Muscle of back (tissue), 3 donors: ENCODE measurements at regions not wholly inside any gene's neighbourhood (a gene's known extent, or its start where the extent isn't known, plus 50 kb on each side); places are given as distances from the start of the nearest gene placed in this dataset.

ENCODE experiments used
- DNase-seq, 3 donors: peaks; one replicate each; pipeline versions ENCODE4 v3.0.0 to v3.0.0-alpha.2; 2013

DNA sequence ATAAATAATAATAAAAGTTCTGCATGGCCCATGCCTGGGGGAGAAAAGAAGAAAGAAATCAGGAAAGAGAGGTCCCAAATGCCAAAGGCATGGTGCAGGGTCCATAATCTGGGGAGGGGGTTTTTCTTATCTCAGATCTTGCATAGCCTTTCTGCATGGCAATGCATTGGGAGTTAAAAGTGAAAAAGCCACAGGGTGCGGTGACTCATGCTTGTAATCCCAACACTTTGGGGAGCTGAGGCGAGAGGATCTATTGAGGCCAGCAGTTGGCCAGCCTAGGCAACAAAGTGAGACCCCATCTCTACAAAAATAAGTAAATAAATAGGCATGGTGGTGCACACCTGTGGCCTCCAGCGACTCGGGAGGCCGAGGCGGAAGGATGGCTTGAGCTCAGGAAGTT, 76.8 kb upstream of the GATA2 start:
- no peak for DNase-seq

DNA sequence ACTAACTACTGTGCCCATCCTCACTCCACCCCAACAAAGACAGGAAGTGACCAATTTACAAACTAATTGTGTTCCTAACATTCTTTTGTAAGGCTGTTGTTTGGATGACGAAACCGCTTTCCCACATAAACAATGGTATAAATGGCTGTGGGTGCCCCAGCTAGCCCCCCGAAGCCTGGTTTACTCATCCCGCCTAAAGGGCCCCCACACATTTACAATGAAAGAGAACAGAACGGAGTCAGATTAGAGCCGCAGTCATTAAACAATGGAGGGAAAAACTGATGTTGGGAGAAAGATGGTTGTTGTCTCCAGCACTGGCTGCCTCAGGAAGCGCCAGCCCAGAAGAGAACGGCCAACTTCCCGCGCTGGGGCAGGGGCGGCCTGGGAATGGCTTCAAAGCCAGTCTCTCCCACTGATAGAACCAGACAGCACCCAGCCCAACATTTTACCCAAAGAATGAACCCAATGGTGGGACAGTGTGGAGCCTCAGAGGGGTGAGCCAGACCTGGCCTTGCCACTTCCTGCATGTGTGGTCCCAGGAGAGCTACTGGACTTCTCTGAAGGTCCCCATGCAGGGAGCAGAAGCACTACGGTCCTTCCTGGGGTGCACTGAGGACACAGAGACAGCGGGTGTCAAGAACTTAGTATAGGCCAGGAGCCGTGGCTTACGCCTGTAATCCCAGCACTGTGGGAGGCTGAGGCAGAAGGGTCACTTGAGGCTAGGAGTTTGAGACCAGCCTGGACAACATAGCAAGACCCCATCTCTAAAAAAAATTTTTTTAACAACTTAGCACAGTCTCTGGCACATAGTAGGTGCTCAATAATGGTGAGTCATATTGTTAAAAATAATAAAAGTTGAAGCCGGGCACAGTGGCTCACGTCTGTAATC, 75.8 kb upstream of the GATA2 start:
- DNase-seq, result no peak

DNA sequence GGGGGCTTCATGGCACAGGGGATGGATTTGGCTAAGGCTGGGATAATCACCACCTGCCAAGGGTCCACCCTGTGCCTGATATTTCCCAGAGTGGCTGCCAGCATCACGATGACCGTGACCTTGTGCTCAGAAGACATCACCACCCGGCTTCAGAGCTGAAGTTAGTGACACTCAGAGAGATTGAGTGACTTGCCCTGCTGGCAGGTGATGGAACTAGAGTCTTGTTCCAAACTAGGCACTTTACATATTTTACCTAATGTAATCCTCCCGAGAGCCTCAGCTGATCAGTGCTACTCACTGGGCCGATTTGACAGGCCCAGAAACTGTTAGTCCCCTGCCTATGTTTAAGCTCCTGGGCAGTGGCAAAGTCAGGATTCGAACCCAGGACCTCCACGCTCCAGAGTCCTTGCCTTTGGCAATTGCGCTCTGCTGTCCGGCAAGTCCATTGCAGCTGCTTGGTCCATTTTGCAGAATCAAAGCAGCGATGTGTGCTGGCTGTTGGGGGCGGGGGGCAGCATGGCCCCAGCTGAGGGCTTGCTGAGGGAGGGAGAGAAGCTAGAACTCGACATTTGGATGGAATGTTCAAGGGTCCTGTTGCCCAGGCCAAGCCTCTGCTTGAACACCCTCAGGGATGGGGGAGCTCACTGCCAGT, 74.8 kb upstream of the GATA2 start:
- no peak for DNase-seq

DNA sequence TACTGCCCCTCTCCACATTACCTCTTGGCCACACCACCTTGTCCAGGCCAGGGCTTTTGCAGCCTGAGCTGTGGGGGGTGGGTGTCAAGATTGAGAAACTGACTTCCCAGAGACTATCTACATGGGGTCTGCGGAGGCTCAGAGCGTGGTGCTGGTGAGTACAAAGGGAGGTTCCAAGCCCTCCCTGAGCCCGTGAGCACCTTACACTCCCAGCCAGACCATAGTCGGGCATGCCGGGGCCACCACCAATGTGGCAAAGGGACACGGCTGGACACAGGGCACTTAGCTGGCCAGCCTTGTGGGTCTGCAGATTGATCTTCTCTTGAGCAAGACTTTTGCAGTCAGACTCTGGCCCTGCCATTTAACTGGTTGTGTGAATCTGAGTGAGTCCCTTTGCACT, 74.1 kb upstream of the GATA2 start:
- no peak for DNase-seq

DNA sequence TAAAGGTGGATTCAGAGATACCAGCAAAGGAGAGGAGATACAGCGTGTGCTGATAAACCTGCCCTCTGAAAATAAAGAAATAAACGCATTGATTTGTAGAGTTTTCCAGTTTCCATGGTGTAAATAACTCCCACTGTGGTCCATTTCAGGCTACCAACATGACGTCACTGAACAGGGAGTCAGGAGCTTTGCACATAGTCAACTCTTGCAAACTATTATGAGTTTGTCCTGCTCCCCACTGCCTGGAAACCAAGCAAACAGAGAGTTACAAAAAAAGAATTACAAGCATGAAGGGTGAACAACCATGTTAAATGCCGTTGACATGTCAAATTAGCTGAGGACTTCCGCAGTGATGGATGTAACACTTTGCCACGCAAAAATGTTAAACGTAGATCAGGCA, 70.4 kb upstream of the GATA2 start:
- DNase-seq, result no peak

DNA sequence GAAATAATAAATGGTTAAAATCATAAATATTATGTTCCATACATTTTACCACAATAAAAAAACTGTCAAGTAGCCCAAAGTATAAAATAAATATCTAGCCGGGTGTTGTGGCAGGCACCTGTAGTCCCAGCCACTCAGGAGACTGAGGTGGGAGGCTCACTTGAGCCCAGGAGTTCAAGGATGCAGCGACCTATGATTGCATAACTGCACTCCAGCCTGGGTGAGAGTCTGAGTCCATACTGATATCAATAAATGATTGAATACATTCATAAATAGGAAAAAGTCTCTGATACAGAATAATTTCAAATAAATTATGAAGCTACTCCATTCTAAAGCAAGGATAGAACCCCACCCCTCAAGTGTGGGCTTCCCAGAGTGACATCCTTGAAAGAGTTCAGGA, 68.5 kb upstream of the GATA2 start:
- no peak for DNase-seq

DNA sequence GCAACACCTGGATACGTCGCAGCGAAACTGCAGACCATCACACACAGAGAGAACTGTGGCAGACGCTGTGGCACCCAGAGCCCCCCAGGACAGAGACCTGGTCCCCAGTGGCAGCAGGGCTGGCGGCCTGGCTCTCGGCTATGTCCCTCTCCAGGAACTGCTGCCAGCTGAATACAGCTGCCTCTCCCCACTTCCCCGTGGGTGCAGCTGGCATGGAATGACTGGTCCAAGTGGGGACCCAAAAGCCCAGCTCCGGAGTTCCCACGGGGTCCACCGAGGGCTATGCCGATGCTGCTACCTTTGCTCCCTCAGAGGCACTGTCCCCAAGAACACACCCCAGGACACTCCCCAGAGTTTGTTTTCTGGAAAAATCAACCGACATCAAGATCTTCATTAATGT, 67.8 kb upstream of the GATA2 start:
- DNase-seq, result no peak

DNA sequence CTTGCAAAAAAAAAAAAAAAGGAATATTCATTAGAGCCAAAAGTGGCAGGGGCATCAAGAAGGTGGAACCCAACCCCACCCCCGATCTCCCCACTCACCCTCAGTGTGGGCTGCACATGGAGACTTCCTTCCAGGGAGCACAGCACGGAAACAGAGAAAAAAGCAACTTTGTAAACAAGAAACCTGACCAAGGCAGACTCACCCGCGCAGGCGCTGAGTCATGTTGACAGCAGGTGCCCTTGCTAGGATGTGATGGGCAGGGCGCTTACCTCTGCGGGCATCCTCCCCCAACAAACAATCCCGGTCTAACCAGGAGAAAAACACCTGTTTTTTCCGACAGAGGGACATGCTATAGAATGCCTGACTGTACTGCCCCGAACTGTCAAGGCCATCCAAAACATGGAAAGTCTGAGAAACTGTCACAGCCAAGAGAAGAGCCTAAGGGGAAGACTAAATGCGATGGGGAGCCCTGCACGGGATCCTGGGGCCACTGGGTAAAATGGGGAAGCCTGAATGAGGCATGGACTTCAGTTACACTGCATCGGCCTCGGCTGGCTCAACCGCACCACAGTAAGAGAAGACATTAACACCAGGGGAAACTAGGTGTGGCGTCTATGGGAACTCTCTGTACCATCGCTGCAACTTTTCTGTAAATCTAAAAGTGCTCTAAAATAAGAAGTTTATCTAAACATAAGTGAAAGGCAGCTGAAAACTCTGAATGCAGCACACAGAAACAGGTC, 66.7 kb upstream of the GATA2 start:
- DNase-seq, result no peak

DNA sequence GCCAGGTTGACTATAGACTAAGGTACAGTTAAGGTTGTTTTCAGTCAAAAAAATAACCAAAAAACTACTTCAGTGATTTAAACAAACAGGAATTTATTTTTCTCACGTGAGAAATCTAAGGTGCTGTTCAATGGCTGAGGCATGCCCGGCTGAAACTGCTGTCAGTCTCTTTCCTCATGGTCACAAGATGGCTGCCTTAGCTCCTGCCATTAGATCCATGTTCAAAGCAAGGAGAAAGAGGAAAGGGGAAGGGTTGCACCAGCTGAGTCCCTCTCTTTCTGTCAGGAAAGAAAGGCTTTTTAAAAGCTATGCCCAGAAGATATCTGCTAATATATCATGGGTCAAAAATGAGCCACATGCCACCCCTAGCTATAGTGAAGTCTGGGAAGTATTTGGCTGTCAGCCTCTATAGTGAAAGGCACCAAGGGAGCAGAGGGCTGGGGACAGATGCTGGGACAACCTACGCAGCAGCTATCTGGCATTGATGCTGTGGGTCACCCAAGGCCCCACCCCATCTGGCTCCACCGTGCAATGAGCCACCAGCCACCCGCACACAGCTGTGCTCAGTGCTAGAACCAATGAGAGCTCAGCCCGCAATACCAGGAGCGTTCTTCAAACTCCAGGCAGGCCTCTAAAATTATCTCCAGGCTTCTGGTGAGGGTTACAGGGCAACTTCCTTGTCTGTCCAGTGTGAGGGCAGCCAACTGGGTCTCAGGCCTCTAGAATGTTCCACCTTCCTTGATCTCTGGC, 64.7 kb upstream of the GATA2 start:
- no peak for DNase-seq

DNA sequence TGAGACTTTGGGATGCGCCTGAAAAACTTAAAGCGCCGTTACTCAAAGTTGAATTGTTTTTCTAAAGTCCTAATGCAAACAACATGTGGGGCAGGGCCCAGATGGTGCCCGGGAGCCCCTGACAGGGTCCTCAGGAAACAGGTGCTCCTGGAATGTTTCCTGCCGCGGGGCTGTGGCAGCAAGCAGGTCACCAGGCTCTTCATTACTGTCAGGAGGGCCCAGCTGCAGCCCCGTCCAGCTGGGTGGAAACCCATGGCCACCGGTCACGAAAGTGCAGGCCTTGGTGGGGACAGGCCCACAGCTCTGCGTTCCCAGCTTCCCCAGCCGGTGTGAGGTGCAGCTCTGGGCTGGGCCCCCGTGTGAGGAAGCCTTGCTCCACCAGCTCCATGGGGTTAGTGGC, 63.9 kb upstream of the GATA2 start:
- no peak for DNase-seq

DNA sequence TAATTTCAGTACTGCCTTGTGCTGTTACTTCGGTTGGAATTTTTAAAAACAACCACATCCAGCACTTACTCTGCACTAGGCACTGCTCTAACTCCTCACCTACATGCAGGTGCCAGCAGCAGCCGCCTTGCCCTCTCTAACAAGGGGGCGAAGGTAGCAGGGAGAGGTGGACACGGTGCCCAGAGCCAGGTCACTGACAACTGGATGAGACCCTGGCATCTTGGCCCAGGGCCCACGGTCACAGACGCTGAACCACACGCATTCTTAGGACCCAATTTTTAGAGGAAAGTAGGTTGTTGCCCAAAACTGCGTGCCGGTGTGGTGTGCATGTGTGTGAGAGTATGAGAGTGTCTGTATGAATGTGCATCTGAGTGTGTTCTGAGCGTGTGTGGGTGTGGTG, 63.4 kb upstream of the GATA2 start:
- no peak for DNase-seq

DNA sequence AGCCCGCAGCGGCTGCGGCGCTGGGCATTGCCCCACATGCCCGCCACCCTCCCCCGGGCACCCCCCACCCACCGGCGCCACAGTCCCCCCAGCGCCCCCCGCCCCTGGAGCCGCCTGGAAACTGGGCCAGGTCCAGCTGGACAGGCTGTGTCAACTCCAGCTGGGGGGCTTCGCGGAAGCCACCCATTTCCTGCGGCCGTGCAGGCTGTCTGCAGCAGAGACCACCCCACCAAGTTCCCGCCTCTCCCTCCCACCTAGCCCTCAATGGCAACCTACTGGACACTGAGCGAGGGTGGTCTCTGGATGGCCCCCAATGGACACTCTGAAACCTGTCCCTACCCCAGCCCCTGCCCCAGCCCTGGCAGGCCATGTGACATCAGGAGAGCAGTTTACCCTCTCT, 62.8 kb upstream of the GATA2 start:
- DNase-seq, result no peak

DNA sequence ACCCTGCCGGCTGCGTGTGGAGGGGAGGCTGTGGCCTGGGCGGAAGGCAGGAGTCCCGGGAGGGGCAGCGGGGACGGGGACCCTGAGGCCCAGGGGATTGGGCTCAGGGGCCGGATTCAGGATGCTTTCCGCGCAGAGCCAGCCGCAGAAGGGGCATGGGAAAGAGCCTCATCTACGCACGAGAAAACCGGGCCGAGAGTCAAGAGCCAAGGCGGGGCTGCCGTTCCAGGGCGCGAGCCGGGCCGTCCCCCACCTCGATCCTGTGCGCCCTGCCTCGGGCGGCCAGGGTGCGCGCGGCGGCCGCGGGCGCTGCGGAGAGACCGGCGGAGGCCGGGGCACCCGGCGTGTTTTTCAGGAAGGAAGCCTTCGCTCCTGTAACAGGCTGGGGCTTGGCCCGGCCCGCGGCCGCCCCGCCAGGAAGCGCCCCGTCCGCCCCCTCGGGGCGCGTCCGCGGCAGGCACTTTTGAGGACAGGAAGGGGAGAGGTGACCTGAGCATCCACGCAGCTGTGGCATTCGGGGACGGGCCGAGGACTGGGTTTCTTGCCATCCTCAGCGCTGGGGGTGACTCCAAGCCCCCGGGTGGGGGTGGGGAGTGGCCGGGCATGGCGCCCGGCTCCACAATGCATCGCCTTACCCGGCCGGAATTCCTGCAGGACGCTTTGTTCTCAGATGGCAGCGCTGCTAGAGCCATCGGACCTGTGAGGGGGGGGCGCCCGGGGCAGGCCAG, 62.3 kb upstream of the GATA2 start:
- no peak for DNase-seq

DNA sequence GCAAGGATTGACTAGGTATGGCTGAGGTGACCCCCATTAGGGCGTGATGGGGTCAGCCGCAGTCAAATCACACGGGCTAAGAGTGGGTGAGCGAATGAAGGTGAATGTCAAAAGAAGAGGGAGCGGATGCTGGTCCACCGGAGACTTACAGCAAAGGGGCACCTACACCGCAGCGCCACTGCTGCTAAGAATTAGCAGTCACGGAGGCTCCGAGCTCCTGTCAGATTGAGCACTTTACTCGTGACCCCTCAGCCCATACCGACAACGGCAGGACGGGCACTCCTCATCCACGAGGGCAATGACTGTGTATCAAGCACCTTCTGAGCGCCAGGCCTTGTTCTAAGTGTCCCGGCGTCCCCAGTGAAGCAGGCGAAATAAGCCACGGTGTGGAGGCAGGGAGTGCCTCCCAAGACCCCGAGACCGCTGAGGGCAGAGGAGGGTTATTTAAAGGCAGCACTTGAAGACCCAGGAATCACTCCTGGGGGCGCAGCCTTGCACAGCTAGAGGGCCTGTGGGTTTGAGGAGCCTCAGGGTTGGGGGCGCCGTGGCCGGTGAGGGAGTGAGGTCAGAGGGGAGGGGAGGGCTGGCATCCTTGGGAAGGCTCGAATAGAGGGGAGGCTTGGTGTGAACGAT, 61.6 kb upstream of the GATA2 start:
- DNase-seq, result no peak

DNA sequence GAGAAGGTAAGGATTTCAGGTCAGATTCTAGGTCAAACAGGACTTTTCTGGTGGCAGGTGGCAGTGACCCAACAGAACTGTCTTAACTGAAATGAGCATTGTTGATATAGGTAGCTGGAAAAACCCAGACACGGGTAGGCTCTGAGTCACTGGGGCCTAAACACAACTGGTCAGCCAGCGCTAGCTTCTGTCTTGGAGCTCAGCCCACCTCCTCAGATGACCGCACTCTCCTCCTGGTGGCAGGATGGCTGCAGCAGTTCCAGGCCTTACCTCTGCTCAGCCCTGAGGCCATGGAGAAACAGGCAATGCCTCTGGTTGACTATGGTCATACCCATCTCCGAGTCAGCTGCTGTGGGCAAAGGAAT, 61.1 kb upstream of the GATA2 start:
- DNase-seq, result no peak

DNA sequence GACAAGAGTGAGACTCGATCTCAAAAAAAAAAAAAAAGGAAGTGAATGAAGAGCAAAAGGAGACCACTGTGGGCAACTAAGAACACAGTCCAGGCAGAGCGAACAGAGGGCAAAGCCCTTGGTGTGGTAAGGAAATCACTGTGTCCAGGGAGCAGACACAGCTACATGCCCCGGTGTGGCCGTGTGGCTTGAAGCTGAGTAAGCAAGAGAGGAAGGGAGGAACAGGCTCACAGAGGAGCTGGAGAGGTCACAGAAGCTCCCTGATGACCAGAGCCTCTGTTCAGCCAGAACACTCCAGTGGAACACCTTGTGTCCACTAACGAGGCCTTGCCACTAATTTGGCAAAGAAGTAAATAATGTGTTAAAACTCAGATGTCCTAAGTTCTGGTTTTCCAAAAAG, 60.6 kb upstream of the GATA2 start:
- DNase-seq, result no peak

DNA sequence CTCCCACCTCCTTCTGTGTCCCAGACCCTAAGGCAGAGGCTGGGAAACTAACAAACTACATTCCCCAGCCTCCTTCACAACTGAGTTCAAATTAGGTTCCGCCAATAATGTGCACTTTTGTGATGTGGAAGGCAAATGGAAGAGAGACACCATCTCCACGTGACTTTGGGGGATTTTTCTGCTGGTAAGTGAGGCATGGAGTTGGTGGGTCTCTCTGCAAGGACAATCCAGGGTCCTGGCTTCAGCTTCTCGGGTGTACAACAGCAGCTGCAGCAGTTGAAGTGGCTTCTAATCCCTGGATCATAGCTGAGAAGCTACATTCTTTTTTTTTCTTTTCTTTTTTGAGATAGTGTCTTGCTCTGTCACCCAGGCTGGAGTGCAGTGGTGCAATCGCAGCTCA, 58.9 kb upstream of the GATA2 start:
- DNase-seq, result no peak

DNA sequence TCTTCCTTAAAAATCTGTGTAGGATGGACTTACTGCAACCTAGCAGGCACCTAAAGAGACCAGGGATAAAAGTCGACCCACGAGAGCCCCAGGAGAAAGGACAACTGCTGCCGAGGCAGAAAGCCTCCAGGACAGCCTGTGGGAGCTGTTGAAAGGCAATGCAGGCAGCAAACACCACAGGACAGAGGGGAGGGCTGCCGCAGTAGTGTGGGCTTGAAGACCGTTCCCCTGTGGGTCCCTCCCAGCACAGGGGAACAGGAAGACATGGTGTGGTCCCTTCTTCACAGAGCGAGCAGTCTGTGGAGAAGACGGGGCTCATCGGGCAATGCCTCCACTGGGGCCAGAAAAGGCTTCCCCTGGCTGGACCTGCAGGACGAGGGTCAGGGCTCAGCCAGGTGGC, 58.5 kb upstream of the GATA2 start:
- DNase-seq, result no peak

DNA sequence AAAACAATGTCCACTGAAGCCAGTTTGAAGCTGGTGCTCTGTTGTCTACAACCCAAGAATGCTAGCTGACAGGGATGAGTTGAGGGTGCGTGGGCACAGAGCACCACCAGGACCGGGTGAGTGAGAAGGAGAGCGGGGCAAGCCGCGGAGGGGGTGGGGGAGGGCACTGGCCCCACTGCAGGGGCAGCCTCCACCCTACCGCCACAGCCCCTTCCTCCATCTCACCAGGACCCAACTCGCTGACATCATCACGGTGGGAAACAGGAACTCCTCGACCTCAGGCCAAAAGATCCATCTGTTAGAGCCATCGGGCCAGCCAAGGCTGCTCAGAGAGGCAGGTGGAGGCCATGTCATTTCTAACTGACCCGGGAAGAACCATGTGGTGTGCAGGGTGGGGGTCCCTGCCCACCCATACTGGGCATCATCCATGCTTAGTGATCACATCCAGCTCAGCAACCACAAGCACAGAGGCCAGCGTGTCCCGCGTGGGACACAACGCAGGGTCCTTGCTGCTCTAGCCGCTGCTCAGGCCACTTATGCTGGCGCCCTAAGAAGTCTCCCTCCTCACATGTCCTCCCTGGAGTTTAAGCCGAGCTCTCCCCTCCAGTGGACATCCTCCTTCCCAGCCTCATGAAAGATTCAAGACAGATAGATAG, 57.6 kb upstream of the GATA2 start:
- no peak for DNase-seq

DNA sequence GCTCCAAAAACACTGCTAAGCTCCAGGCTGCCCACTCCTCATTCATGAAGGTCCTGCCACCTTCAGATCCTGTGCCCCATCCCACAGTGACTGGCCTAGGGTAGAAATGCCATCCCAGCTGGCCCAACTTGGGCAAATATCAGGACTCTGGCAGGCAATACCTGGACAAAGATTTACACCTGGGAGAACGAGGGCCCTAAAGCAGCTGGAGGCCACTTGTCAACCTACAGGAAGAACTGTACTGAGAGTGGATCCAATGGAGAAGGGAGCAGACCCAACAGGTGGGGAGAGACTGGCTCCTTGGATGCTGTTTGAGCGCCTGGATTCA, 57.1 kb upstream of the GATA2 start:
- DNase-seq, result no peak
